ENCODE measurements at regions not wholly inside any gene's neighbourhood (a gene's known extent, or its start where the extent isn't known, plus 50 kb on each side); places are given as distances from the start of the nearest gene placed in this dataset.
"Not testable (repeated sequence)": the region's sequence is repeated elsewhere in the genome, so short reads cannot be mapped to it uniquely, and the experiment has no call there.

DNA sequence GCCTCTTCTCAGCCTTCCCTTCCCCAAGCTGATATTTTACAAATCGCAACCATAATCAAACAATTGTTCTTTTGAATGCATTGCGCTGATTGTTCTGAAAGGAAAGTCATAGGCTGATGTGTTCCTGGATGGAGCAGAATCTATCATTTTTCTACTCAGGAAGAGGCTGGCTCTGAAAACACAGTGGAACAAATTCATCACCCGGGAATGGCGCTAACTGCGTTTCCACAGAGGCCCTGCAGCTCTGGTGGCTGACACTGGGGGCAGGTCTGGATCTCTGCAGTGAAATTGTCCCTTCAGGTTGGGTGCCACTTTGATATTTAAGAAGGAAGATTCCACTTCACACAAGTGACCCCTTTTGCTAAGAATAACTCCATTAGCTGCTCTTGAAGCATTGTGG is 1060.8 kb downstream of the UQCRFS1 start:
- DNase-seq (ENCODE audit: low spot score), result no peak

- DNase-seq (ENCODE audit: low spot score), result no peak
These were observed 1062.8 kb downstream of the UQCRFS1 start for GRCh38 chr19:28150129-28150528.

DNA sequence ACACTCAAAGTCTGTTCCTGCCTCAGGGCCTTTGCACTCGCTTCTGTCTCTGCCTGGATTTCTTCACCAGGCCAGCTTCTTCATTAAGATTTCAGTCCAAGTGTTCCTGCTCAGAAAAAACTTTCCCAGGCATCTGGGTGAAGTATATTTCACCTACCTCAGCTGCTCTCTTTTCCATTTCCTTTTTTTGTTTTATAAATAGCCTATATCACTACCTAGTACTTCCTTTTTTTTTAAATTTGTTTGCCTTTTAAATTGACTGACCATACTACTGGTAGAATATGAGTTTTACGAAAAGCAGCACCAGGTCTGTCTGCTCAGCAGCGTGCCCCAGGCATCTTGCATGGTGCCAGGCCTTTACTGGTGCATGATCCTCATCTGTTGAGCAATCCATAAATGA is 1064.4 kb downstream of the UQCRFS1 start:
- no peak for DNase-seq (ENCODE audit: low spot score)

- no peak for DNase-seq (ENCODE audit: low spot score)
These were observed 1070.7 kb downstream of the UQCRFS1 start for GRCh38 chr19:28142258-28142657.

GRCh38 chr19:28140201-28140600 is 1072.8 kb downstream of the UQCRFS1 start:
- no peak for DNase-seq (ENCODE audit: low spot score)

- DNase-seq (ENCODE audit: low spot score), result no peak
These were observed 1075.2 kb downstream of the UQCRFS1 start for GRCh38 chr19:28137772-28138171.

GRCh38 chr19:28136796-28137195 is 1076.2 kb downstream of the UQCRFS1 start:
- no peak for DNase-seq (ENCODE audit: low spot score)

DNA sequence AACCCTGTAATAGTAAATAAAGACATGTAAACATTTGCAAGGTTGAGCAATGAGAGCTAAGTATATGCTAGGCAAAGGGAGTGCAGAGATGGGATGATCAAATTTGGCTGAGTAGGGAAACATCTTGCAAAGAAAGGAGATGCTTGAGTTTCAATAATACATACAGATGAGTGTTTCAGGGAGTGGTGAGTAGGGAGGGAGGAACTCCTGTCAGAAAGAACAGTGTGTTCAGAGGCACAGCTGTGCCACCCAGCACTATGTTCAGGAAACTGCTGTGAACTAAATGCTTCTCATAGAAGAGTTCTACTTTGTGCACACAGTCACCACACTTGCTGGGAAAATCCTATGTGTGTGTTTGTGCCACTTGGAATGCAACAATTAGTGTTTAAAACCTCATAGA is 1077.1 kb downstream of the UQCRFS1 start:
- no peak for DNase-seq (ENCODE audit: low spot score)

DNA sequence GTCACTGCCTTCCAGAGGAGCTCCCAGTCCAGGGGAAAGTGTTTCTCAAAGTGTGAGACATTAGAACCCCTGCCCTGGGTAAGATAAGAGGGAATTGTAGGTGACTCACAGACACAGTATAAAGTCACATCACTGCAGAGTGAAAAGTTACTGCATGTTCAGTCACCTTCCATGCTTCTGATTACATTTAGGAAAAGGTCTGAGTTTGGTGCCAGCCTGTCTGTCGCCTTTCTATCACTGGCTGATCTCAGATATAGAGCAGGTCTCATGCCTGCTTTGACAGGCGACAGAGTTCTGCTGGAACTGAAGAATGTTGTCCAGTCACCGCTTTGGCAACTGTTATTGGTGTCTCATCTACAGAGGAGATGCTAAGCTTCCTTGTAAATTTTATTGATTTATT is 1078.6 kb downstream of the UQCRFS1 start:
- no peak for DNase-seq (ENCODE audit: low spot score)

GRCh38 chr19:28130881-28131280 is 1082.1 kb downstream of the UQCRFS1 start:
- not testable (repeated sequence) for DNase-seq (ENCODE audit: low spot score)

GRCh38 chr19:28130066-28130511 is 1082.9 kb downstream of the UQCRFS1 start:
- no peak for DNase-seq (ENCODE audit: low spot score)

- no peak for DNase-seq (ENCODE audit: low spot score)
These were observed 1084.6 kb downstream of the UQCRFS1 start for GRCh38 chr19:28128341-28128740.

GRCh38 chr19:28126135-28126898 is 1086.6 kb downstream of the UQCRFS1 start:
- no peak for DNase-seq (ENCODE audit: low spot score)

DNA sequence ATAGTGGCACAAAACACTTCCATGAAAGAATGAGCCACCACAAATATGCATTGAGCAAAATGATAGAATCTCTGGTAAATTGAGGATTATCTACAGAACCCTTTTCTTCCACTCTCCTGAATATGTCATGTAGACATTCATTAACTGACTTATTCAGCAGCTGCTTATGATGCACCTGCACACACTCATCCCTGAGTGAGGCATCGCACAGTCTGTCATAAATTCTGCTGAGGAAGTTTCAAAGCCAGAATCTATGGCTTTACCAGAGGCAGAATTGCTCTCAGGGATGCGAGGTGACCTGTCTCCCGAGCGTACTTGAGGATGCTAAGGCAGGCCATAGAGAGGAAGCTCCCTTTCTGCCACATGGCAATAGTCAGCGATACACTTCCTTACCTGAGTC is 1090.2 kb downstream of the UQCRFS1 start:
- no peak for DNase-seq (ENCODE audit: low spot score)

DNA sequence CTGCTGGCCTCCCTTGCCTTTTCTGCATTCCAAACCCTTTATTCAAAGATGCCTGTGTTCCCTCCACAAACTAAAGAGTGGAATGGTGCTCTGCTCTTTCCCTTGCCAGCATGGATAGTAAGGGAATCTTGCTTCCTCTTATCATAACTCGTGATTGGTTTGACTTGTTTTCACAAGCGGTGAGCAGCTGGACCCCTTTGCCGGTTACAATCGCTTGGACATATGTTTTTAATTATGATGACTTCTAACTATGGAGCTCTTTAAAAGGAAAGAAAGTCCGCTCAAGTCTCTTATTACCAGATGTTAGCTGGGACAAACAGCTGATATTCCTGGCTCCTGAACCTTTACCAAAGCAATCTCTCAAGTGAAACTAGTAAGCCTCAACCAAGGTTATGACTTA is 1094.7 kb downstream of the UQCRFS1 start:
- no peak for DNase-seq (ENCODE audit: low spot score)

- no peak for DNase-seq (ENCODE audit: low spot score)
These were observed 1095.8 kb downstream of the UQCRFS1 start for GRCh38 chr19:28117143-28117542.

DNA sequence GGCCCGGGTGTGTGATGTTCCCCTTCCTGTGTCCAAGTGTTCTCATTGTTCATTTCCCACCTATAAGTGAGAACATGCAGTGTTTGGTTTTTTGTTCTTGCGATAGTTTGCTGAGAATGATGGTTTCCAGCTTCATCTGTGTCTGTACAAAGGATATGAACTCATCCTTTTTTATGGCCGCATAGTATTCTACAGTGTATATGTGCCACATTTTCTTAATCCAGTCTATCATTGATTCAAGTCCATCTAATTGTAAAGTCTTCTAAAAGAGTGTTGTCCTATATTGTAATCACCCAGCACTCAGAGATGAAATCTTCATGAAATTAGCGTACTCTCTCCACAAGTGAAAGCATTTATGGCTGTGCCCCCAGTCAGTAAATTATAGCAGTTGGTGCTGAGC is 1096.6 kb downstream of the UQCRFS1 start:
- DNase-seq (ENCODE audit: low spot score), result not testable (repeated sequence)

GRCh38 chr19:28103921-28104320 is 1109.0 kb downstream of the UQCRFS1 start:
- DNase-seq (ENCODE audit: low spot score), result no peak

DNA sequence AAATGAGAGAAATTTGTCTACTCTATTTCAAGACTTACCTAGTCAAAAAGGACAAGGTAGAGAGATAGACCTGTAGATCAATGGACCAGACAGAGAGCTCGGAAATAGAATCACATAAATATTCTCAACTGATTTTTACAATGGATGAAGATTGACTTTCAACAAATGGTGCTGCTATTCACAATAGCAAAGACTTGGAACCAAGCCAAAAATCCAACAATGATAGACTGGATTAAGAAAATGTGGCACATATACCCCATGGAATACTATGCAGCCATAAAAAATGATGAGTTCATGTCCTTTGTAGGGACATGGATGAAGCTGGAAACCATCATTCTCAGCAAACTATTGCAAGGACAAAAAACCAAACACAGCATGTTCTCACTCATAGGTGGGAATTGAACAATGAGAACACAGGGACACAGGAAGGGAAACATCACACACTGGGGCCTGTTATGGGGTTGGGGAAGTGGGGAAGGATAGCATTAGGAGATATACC is 1128.2 kb downstream of the UQCRFS1 start:
- not testable (repeated sequence) for DNase-seq (ENCODE audit: low spot score)

DNA sequence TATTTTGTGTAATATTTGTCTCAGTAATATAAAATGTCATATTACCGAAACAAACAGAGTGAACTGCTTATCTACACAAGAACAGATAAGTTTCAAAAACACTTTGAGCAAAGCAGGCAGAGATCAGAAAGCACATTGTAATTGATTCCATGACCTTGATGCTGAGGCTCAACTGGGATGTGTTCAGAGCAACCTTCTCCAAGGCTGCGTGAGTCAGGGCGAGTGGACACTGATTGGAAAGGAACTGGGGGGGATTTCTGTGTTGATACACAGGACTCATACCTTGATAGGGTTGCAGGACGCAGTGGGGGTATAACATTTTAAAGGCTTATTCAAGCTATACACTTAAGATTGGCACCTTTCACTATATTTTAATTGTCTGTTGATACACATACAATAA is 1136.3 kb downstream of the UQCRFS1 start:
- DNase-seq (ENCODE audit: low spot score), result no peak

DNA sequence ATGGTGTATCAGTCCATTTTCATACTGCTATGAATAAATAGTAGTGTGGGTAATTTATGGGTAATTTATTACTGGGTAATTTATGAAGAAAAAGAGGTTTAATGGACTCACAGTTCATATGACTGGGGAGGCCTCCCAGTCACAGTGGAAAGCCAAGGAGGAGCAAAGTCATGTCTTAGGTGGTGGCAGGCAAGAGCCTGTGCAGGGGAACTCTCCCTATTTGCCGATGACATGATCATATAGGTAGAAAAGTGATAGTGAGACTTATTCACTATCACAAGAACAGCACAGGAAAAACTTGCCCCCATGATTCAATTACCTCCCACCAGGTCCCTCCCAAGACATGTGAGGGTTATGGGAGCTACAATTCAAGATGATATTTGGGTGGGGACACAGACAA is 1137.7 kb downstream of the UQCRFS1 start:
- no peak for DNase-seq (ENCODE audit: low spot score)

GRCh38 chr19:28074773-28075172 is 1138.2 kb downstream of the UQCRFS1 start:
- DNase-seq (ENCODE audit: low spot score), result no peak

DNA sequence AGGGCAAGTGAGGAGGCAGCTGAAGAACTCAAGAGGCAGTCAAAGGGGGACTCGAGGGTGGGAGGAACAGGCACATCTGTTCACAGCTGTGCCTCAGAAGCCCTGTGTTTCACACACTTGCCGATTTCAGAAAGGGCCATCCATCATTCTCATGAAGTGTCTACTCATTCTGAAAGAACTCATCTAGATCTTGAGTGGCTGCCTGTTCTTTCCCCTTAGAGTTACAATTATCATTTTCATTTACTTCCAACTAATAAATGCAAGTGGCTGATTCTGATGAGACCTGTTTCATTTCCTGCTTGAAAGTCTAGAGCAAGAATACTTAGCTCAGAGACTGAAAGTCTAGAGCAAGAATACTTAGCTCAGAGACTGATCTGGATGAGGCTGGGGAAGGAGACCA is 1145.1 kb downstream of the UQCRFS1 start:
- no peak for DNase-seq (ENCODE audit: low spot score)

- DNase-seq (ENCODE audit: low spot score), result no peak
These were observed 1146.0 kb downstream of the UQCRFS1 start for GRCh38 chr19:28066988-28067387.

All from hematopoietic multipotent progenitor cell treated with erythropoietin and hydrocortisone succinate and interleukin-3 and kit ligand, for 17 days (in vitro differentiated cells).